Osteoblast (primary cell): ENCODE measurements at regions not wholly inside any gene's neighbourhood (a gene's known extent, or its start where the extent isn't known, plus 50 kb on each side); places are given as distances from the start of the nearest gene placed in this dataset.

Experiments used
- DNase-seq: peaks from one replicate; pipeline ENCODE4 v3.0.0; 2011; ENCODE audit warnings: low spot score, mixed read lengths; ENCODE audit not compliant: insufficient read length; ENCODE audit errors: missing footprints
- H2AFZ ChIP-seq: 2 replicates; pipeline ENCODE4 v1.6.0; 2011; ENCODE audit warnings: mild to moderate bottlenecking, low read length
- H3K27ac ChIP-seq: 2 replicates; pipeline ENCODE4 v1.5.1; 2011; ENCODE audit warnings: mild to moderate bottlenecking, low read depth, low read length, moderate library complexity
- H3K27me3 ChIP-seq: 2 replicates; pipeline ENCODE4 v1.6.0; 2012; ENCODE audit warnings: mild to moderate bottlenecking, control low read depth, inconsistent platforms, low read length, moderate library complexity; ENCODE audit not compliant: insufficient read depth
- H3K36me3 ChIP-seq: 2 replicates; pipeline ENCODE4 v1.5.1; 2011; ENCODE audit warnings: mild to moderate bottlenecking, low read length, control low read depth, moderate library complexity; ENCODE audit not compliant: insufficient read depth
- H3K4me1 ChIP-seq: 2 replicates; pipeline ENCODE4 v1.5.1; 2011; ENCODE audit warnings: mild to moderate bottlenecking, low read length, control low read depth, moderate library complexity; ENCODE audit not compliant: insufficient read depth
- H3K4me2 ChIP-seq: 2 replicates; pipeline ENCODE4 v1.6.0; 2011; ENCODE audit warnings: mild to moderate bottlenecking, low read length; ENCODE audit not compliant: insufficient read depth
- H3K4me3 ChIP-seq: fragments of 200-600 bp; sonication (generic); 3 replicates; pipeline ENCODE4 v1.5.1; 2012; ENCODE audit warnings: mild to moderate bottlenecking, low read length, inconsistent platforms; ENCODE audit not compliant: insufficient read depth
- H3K79me2 ChIP-seq: 2 replicates; pipeline ENCODE4 v1.6.0; 2012; ENCODE audit warnings: mild to moderate bottlenecking, low read length, control low read depth, inconsistent platforms; ENCODE audit not compliant: insufficient read depth
- H3K9me3 ChIP-seq: 2 replicates; pipeline ENCODE4 v1.5.1; 2011; ENCODE audit warnings: low read depth, low read length, control low read depth
- H4K20me1 ChIP-seq: 2 replicates; pipeline ENCODE4 v1.6.0; 2012; ENCODE audit warnings: mild to moderate bottlenecking, low read length, control low read depth; ENCODE audit not compliant: insufficient read depth
- TF ChIP-seq, protein P1 (sequence below): IDR thresholded peaks from 2 replicates; pipeline ENCODE4 v1.5.1; 2011; ENCODE audit warnings: mild to moderate bottlenecking, low read depth, low read length, moderate library complexity; ENCODE audit errors: extremely low read depth

- Histone ChIP-seq H3K27me3 (no peaks in the 10 kb centered on the region), H3K27ac (no peak overlapping the region), H3K36me3 (no peaks in the 10 kb centered on the region), H3K4me2 (no peak overlapping the region), H3K79me2 (no peaks in the 10 kb centered on the region), H3K9me3 (no peaks in the 10 kb centered on the region), H4K20me1 (no peaks in the 10 kb centered on the region), H2AFZ (no peak overlapping the region), H3K4me1 (no peaks in the 10 kb centered on the region), H3K4me3 (no peak overlapping the region)
- DNase-seq: no peak
- TF ChIP-seq, protein P1, sequence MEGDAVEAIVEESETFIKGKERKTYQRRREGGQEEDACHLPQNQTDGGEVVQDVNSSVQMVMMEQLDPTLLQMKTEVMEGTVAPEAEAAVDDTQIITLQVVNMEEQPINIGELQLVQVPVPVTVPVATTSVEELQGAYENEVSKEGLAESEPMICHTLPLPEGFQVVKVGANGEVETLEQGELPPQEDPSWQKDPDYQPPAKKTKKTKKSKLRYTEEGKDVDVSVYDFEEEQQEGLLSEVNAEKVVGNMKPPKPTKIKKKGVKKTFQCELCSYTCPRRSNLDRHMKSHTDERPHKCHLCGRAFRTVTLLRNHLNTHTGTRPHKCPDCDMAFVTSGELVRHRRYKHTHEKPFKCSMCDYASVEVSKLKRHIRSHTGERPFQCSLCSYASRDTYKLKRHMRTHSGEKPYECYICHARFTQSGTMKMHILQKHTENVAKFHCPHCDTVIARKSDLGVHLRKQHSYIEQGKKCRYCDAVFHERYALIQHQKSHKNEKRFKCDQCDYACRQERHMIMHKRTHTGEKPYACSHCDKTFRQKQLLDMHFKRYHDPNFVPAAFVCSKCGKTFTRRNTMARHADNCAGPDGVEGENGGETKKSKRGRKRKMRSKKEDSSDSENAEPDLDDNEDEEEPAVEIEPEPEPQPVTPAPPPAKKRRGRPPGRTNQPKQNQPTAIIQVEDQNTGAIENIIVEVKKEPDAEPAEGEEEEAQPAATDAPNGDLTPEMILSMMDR: no peak
Observed at GRCh38 chr4:103308248-103308561, 110.1 kb upstream of the CENPE start.

DNA sequence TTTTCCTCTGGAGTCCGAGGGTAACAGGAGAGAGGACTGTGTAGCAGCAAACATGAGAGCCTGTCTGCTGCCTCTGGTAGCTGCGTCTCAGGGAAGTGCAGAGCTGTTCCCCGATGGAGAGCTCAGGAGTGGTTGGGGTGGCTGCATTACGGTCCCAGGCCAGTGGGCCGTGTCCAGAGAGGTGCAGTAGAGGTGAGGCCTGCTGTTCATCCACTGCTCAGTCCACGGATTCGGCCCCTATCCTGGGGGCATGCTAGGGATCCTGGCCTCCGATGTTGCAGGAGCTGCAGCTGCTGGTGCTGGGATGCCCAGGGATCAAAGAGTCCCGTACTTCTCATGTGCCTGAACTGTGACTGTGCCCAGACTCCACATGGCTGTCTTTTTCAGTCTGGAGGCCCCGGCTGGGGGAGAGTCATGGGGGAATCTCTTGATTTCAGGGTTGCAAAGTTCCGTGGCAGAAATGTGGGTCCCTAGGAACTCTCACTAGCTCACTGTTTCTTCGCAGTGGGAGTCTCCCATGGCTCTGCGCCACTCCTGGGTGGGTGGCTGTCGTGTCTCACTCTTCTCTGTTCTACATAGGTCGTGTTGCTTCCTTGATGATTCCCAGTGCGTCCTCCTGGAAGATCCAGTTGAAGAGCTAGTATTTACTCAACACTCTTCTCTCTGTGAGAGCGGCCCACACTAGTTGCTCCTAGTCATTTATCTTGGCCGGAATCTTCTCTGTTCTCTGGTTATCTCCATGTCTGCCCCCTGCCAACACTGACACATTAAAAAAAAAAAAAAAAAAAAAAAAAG lies 109.5 kb upstream of the CENPE start:
- Histone ChIP-seq H3K4me2 (no peak overlapping the region), H3K27me3 (no peaks in the 10 kb centered on the region), H2AFZ (no peak overlapping the region), H3K36me3 (no peaks in the 10 kb centered on the region), H3K79me2 (no peaks in the 10 kb centered on the region), H3K4me1 (no peaks in the 10 kb centered on the region), H4K20me1 (no peaks in the 10 kb centered on the region), H3K4me3 (no peak overlapping the region), H3K27ac (no peak overlapping the region), H3K9me3 (no peaks in the 10 kb centered on the region)
- DNase-seq: no peak
- TF ChIP-seq, protein P1: no peak

- no peak for DNase-seq
Observed at GRCh38 chr4:103306870-103307375, 108.8 kb upstream of the CENPE start.

DNA sequence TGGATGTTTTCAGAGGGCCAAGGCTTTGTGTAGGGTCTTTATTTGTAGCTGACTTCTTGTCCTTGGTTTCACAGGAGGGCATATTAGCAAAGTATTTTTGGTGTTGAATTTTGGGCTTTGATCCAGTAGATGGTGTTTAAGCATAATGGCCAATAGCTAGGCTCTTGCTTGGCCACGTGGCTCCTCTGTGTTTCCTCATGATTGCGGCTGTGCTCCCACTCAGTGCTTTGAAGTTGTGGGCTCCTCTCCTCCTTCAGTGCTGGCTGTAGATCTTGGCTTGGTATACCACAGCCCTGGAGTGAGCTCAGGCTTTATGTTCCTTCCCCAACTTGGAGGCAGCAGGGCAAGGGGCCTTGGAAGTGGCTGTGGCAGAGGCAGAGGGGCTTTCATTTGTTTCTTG lies 107.2 kb upstream of the CENPE start:
- no peaks in the 10 kb centered on the region for H3K79me2 ChIP-seq
- no peak for DNase-seq
- no peak overlapping the region for H3K27ac ChIP-seq
- no peak overlapping the region for H3K4me3 ChIP-seq
- TF ChIP-seq, protein P1: no peak
- no peaks in the 10 kb centered on the region for H4K20me1 ChIP-seq
- no peaks in the 10 kb centered on the region for H3K36me3 ChIP-seq
- no peaks in the 10 kb centered on the region for H3K9me3 ChIP-seq
- no peak overlapping the region for H2AFZ ChIP-seq
- H3K4me1 ChIP-seq: no peaks in the 10 kb centered on the region
- H3K4me2 ChIP-seq: no peak overlapping the region
- no peaks in the 10 kb centered on the region for H3K27me3 ChIP-seq

More at GRCh38 chr4:103306870-103307375, 108.8 kb upstream of the CENPE start:
- Histone ChIP-seq H3K4me3 (no peak overlapping the region), H3K4me1 (no peaks in the 10 kb centered on the region), H3K4me2 (no peak overlapping the region), H3K79me2 (no peaks in the 10 kb centered on the region), H3K36me3 (no peaks in the 10 kb centered on the region), H3K27ac (no peak overlapping the region), H3K27me3 (no peaks in the 10 kb centered on the region), H4K20me1 (no peaks in the 10 kb centered on the region), H2AFZ (no peak overlapping the region), H3K9me3 (no peaks in the 10 kb centered on the region)
- TF ChIP-seq, protein P1: no peak
